ENCODE measurements at regions not wholly inside any gene's neighbourhood (a gene's known extent, or its start where the extent isn't known, plus 50 kb on each side); places are given as distances from the start of the nearest gene placed in this dataset.

- no peak for DNase-seq
- ATAC-seq: no peak
- intact Hi-C loops (cut with micrococcal nuclease): no loop called here
These were observed 110.3 kb downstream of the MBL2 start for GRCh38 chr10:52662256-52662655.

GRCh38 chr10:52663161-52663560 lies 109.4 kb downstream of the MBL2 start:
- DNase-seq (no peak), ATAC-seq (no peak)
- intact Hi-C loops (cut with micrococcal nuclease): no loop called here

GRCh38 chr10:52664629-52665028 lies 108.0 kb downstream of the MBL2 start:
- DNase-seq: no peak
- ATAC-seq: no peak
- intact Hi-C loops (cut with micrococcal nuclease): no loop called here

DNA sequence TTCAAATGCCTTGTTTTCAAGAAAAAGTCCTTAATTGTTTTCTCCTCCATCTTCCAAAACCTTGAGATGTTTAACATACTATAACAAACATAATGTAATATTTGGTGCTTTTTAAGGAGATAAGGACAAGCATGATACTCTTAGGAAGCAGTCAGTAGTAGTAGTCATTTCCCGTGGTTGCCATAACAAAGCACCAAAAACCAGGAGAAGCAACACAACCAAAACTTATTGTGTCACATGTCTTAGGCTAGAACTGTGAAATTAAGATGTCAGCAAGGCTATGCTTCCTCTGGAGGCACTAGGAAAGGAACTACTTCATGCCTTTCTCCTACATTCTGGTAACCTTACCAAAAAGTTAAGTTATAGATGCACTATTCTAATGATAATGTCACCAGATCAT lies 106.8 kb downstream of the MBL2 start:
- no peak for DNase-seq
- no peak for ATAC-seq
- intact Hi-C loops (cut with micrococcal nuclease): no loop called here

GRCh38 chr10:52666931-52667330 lies 105.7 kb downstream of the MBL2 start:
- no peak for ATAC-seq
- intact Hi-C loops (cut with micrococcal nuclease): no loop called here
- no peak for DNase-seq

- ATAC-seq (no peak), DNase-seq (no peak)
- intact Hi-C loops (cut with micrococcal nuclease): no loop called here
These were observed 104.6 kb downstream of the MBL2 start for GRCh38 chr10:52668024-52668423.

DNA sequence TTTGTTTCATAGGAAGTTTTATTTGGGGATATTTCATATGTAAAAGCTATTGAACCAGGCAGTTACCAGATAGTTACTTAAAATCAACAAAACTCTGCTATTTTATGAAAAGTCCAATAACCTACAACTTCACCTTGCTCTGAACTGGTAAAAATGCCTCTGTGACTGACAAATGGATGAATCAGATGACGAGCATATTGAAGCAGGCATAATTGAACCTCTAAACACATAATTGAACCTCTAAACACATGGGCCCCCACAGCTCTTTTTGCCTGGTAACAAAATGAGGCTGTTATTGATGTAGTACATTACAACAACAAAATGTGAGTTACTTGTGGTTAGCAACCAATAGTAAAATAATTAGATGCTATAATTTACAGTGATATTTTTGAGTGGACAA lies 99.7 kb downstream of the MBL2 start:
- DNase-seq (no peak), ATAC-seq (no peak)
- intact Hi-C loops (cut with micrococcal nuclease): no loop called here

DNA sequence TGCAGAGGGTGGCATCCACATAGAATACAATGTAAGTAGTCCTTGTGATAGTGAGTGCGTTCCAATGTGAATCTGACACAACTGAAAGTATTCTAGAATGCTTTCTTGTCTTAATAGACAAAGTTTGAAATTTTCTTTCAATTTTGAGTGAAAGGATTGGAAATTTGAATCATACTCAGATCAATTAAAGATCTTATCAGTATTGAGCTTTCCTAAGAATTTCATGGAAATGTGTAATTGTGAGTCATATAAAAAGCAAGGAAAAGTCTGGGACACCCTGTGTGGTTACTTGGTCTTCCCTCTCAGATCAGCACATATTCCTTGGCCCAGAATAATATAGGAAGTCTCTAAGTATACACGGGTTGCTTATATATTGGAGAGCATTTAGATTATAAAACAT lies 99.1 kb downstream of the MBL2 start:
- DNase-seq (no peak), ATAC-seq (no peak)
- intact Hi-C loops (cut with micrococcal nuclease): no loop called here

DNA sequence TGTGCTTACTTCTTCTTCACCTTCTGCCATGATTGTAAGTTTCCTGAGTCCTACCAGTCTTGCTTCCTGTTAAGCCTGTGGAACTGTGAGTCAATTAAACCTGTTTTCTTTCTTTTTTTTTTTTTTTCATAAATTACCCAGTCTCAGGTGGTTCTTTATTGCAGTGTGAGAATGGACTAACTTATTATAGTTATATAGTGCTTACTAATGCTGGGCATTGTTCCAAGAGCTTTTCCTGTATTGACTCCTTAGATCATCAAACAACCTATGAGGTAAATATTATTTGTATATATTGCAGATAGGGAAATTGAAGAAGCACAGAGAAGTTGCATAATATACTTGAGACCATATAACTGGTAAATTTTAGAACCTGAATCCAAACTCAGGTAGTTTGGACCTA lies 98.1 kb downstream of the MBL2 start:
- intact Hi-C loops (cut with micrococcal nuclease): no loop called here
- ATAC-seq (no peak), DNase-seq (no peak)

- intact Hi-C loops (cut with micrococcal nuclease): no loop called here
- DNase-seq (no peak), ATAC-seq (no peak)
These were observed 95.5 kb downstream of the MBL2 start for GRCh38 chr10:52677086-52677485.

GRCh38 chr10:52678611-52679010 lies 94.0 kb downstream of the MBL2 start:
- no peak for DNase-seq
- ATAC-seq: no peak
- intact Hi-C loops (cut with micrococcal nuclease): no loop called here

DNA sequence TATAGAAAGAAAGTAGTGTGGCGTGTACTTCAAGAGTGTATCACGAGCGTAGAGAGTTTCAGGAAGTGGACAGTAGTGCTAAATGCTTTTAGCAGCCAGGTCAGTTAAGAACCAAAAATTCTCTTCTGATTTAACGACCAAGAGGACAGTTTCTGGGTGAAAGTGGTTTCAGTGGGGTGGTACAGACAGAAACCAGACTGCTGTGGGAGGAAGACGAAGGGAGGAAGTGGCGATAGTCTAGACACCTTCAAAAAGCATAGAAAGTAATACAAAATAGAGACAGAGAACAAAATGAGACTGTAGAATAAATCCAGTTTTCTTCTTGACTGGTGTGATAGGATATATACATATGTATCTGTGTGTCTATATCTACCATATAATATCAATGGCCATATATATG lies 93.5 kb downstream of the MBL2 start:
- DNase-seq: no peak
- no peak for ATAC-seq
- intact Hi-C loops (cut with micrococcal nuclease): no loop called here

DNA sequence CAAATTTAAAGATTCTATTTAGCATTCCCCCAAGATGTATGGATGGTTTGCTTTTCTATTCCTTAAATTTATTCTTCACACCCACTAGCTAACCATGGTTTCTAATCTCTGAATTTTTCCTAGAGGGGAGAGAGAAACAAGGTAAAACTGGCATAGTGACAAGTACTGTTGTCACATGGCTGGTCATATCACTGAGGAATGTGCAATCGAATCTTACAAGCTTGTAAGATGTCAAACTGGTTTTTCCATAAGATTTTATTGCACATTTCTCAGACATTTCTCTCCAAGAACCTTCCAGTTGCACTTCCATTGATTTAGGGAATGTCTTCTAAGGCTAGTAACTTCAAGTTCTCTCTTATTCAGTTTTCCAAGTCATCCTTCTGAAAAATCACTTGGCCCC lies 89.8 kb downstream of the MBL2 start:
- ATAC-seq (no peak), DNase-seq (no peak)
- intact Hi-C loops (cut with micrococcal nuclease): no loop called here

DNA sequence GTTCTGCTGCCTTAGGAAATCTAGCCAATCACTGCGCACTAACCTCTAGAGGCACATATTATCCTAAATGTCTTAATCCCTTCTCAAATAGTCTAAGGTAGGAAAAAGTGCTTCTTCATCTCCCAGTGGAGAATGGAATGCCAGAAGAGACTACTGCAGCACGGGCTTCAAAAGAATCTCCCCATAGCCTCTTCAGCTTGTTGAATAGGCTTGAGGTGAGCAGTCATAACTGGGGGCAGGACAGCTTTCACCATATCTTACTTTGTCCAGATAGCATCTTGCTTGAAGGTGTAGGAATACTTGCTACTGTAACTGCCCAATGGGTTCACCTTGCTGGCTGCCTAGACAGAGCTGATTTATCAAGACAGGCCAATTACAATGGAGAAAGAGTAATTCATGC lies 88.8 kb downstream of the MBL2 start:
- ATAC-seq (no peak), DNase-seq (no peak)
- intact Hi-C loops (cut with micrococcal nuclease): no loop called here

DNA sequence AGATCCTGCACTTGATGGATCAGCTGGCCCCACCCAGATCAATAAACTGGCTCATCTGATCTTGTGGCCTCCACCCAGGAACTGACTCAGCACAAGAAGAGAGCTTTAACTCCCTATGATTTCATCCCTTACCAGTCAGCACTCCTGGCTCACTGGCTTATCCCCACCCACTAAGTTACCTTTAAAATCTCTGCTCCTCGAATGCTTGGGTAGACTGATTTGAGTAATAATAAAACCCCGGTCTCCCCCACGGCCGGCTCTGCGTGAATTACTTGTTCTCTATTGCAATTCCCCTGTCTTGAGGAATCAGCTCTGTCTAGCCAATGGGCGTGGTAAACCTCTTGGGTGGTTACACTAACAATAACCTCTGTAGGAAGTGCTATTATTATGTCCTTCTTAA lies 83.7 kb downstream of the MBL2 start:
- intact Hi-C loops (cut with micrococcal nuclease): no loop called here
- no peak for ATAC-seq

DNA sequence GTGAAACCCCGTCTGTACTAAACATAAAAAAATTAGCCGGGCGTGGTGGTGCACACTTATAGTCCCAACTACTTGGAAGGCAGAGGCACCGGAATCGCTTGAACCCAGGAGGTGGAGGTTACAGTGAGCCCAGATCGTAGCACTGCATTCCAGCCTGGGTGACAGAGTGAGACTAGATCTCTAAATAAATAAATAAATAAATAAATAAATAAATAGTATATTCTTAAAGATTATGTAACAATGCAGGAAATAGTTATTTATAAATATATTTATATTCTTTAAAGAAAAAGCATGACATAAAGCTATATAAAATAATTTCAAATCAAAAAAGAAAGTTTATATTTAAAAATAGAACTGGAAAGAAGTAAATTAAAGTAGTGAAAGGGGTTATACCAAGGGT lies 76.4 kb downstream of the MBL2 start:
- no peak for ATAC-seq
- no peak for DNase-seq
- intact Hi-C loops (cut with micrococcal nuclease): no loop called here

More for the DNA sequence above, 83.7 kb downstream of the MBL2 start:
- no peak for DNase-seq

DNA sequence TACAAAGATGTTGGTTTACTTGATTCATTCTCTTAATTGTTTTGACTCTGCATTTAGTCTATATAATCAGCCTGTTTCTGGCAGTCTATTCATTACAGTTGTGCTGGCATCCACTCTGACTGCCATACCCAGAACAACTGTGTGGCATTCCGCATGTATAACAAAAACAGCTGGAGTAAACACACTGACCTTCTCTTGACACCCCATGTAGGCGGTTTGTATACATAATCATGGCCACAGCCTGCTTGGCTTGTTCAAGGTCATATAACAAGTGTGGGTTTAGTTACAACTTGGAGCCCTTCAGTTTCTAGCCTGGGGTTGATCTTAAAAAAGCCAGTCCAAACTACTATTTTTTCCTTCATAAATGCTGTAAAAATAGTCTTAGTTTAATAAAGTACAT lies 70.9 kb downstream of the MBL2 start:
- no peak for ATAC-seq
- intact Hi-C loops (cut with micrococcal nuclease): no loop called here
- no peak for DNase-seq

DNA sequence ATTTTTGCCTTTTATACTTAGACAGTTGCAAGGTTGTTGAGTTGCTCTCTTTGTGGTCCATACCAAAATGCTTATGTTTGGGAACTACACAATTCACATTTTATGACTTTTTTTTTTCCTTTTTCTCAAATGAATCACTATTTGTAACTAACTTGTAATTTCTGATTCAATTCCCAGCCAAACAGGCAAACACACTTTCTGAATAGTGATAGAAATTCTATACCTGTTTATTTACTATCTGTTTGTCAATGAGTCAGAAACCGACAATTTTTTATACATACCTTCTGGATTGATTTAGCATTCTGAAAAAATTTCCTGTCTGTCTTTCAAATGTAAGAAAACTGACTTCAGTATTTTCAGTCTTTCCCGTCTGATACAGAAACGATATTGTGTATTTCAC lies 69.1 kb downstream of the MBL2 start:
- no peak for ATAC-seq
- no peak for DNase-seq
- intact Hi-C loops (cut with micrococcal nuclease): no loop called here

DNA sequence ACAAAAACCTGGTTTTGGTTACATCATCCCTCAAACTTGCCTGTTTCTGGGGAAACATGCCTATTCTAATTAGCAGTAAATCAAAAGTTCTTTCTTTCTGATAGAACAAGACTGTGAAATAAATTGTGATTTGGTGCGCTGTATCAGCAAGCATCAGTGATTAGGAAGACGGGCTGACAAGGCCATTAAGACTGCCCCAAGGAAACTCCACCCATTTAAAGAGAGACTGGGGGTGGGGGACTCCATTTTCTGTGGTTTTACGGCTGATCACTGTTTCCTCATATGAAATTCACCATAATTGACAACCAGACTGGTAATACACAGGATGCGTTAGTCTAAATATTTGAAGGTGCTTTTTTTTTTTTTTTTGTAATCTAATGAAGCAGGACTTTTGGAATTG lies 68.7 kb downstream of the MBL2 start:
- ATAC-seq (no peak), DNase-seq (no peak)
- intact Hi-C loops (cut with micrococcal nuclease): no loop called here

GRCh38 chr10:52706332-52707070 lies 66.1 kb downstream of the MBL2 start:
- intact Hi-C loops (cut with micrococcal nuclease): no loop called here
- DNase-seq (no peak), ATAC-seq (no peak)
